Vagina (tissue), 2 donors: ENCODE measurements at regions not wholly inside any gene's neighbourhood (a gene's known extent, or its start where the extent isn't known, plus 50 kb on each side); places are given as distances from the start of the nearest gene placed in this dataset.

Experiments used
- POLR2A ChIP-seq, 2 donors: fragments of 450-650 bp; IDR thresholded peaks; one replicate each; pipeline ENCODE4 v1.6.1; 2017; ENCODE audit warnings: antibody characterized with exemption in 2 of 2, mild to moderate bottlenecking in 2 of 2, moderate library complexity in 2 of 2
- POLR2AphosphoS5 ChIP-seq, 2 donors: sonication (generic); formaldehyde crosslinking; IDR thresholded peaks; one replicate each; pipeline ENCODE4 v1.9.0; 2017; ENCODE audit warnings: antibody characterized with exemption in 2 of 2, mild to moderate bottlenecking in 2 of 2, low read depth in 1 of 2; ENCODE audit not compliant: insufficient read depth in 1 of 2

DNA sequence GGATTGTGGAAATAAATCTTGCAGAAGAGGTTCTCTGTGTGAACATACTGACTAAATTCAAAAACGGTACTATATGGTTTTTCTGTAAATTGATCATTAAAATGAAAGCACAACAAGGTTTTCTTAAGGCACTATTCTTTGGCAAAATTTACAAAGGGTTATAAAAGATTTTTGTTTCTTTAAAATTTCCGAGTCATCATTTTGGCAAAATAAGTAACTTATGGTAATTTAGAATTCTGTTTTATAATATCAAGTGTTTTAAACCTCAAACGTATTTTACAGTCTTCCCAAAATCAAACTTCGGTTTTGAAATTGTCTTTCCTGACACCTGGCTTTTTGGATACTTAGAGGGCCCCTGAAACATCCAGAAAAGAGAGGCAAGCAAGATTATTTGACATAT, 101.9 kb upstream of the TFPI start:
- TF ChIP-seq POLR2AphosphoS5 (IDR thresholded peaks at IDR 0.05; ENCODE audit: insufficient read depth in 1 of 2, low read depth in 1 of 2) (no peak), POLR2A (IDR thresholded peaks at IDR 0.05) (no peak)
